ENCODE measurements at regions not wholly inside any gene's neighbourhood (a gene's known extent, or its start where the extent isn't known, plus 50 kb on each side); places are given as distances from the start of the nearest gene placed in this dataset.

GRCh38 chr11:79675081-79675480, 234.3 kb upstream of the TENM4 start:
- H3K36me3 ChIP-seq (ENCODE audit: control insufficient read depth, insufficient read depth, low read length) = no peaks in the 10 kb centered on the region
- no peaks in the 10 kb centered on the region; the same call in 1 of the 2 replicates for H3K27me3 ChIP-seq (replicated peaks; ENCODE audit: control insufficient read depth, insufficient read depth, low read length)
- no peak overlapping the region for H3K4me3 ChIP-seq (replicated peaks; ENCODE audit: low read depth, low read length)
- DNase-seq (ENCODE audit: extremely low read depth, insufficient read length) = no peak
- no peak for TF ChIP-seq CTCF (IDR thresholded peaks at IDR 0.05; ENCODE audit: insufficient read depth, low read length, poor library complexity, severe bottlenecking)

GRCh38 chr11:79672786-79673185, 232.0 kb upstream of the TENM4 start:
- no peak for TF ChIP-seq CTCF (IDR thresholded peaks at IDR 0.05; ENCODE audit: insufficient read depth, low read length, poor library complexity, severe bottlenecking)
- DNase-seq (ENCODE audit: extremely low read depth, insufficient read length) = no peak
- no peak overlapping the region for H3K4me3 ChIP-seq (replicated peaks; ENCODE audit: low read depth, low read length)
- no peaks in the 10 kb centered on the region; the same call in 1 of the 2 replicates for H3K27me3 ChIP-seq (replicated peaks; ENCODE audit: control insufficient read depth, insufficient read depth, low read length)
- H3K36me3 ChIP-seq (ENCODE audit: control insufficient read depth, insufficient read depth, low read length) = no peaks in the 10 kb centered on the region

- DNase-seq (ENCODE audit: extremely low read depth, insufficient read length) = no peak
- no peak for TF ChIP-seq CTCF (IDR thresholded peaks at IDR 0.05; ENCODE audit: insufficient read depth, low read length, poor library complexity, severe bottlenecking)
- H3K36me3 ChIP-seq (ENCODE audit: control insufficient read depth, insufficient read depth, low read length) = no peaks in the 10 kb centered on the region
- no peaks in the 10 kb centered on the region; the same call in 1 of the 2 replicates for H3K27me3 ChIP-seq (replicated peaks; ENCODE audit: control insufficient read depth, insufficient read depth, low read length)
- H3K4me3 ChIP-seq (replicated peaks; ENCODE audit: low read depth, low read length) = no peak overlapping the region
Observed at GRCh38 chr11:79671401-79671800, 230.6 kb upstream of the TENM4 start.

- DNase-seq (ENCODE audit: extremely low read depth, insufficient read length) = no peak
- Histone ChIP-seq H3K27me3 (replicated peaks; ENCODE audit: control insufficient read depth, insufficient read depth, low read length) (no peaks in the 10 kb centered on the region; the same call in 1 of the 2 replicates), H3K4me3 (replicated peaks; ENCODE audit: low read depth, low read length) (no peak overlapping the region), H3K36me3 (ENCODE audit: control insufficient read depth, insufficient read depth, low read length) (no peaks in the 10 kb centered on the region)
- no peak for TF ChIP-seq CTCF (IDR thresholded peaks at IDR 0.05; ENCODE audit: insufficient read depth, low read length, poor library complexity, severe bottlenecking)
Observed at GRCh38 chr11:79670882-79671281, 230.1 kb upstream of the TENM4 start.

- TF ChIP-seq CTCF (IDR thresholded peaks at IDR 0.05; ENCODE audit: insufficient read depth, low read length, poor library complexity, severe bottlenecking) = no peak
- no peaks in the 10 kb centered on the region; the same call in 1 of the 2 replicates for H3K27me3 ChIP-seq (replicated peaks; ENCODE audit: control insufficient read depth, insufficient read depth, low read length)
- no peak overlapping the region for H3K4me3 ChIP-seq (replicated peaks; ENCODE audit: low read depth, low read length)
- DNase-seq (ENCODE audit: extremely low read depth, insufficient read length) = no peak
- H3K36me3 ChIP-seq (ENCODE audit: control insufficient read depth, insufficient read depth, low read length) = no peaks in the 10 kb centered on the region
Observed at GRCh38 chr11:79668575-79668974, 227.7 kb upstream of the TENM4 start.

- no peaks in the 10 kb centered on the region for H3K36me3 ChIP-seq (ENCODE audit: control insufficient read depth, insufficient read depth, low read length)
- TF ChIP-seq CTCF (IDR thresholded peaks at IDR 0.05; ENCODE audit: insufficient read depth, low read length, poor library complexity, severe bottlenecking) = no peak
- no peaks in the 10 kb centered on the region; the same call in 1 of the 2 replicates for H3K27me3 ChIP-seq (replicated peaks; ENCODE audit: control insufficient read depth, insufficient read depth, low read length)
- no peak for DNase-seq (ENCODE audit: extremely low read depth, insufficient read length)
- no peak overlapping the region for H3K4me3 ChIP-seq (replicated peaks; ENCODE audit: low read depth, low read length)
Observed at GRCh38 chr11:79667380-79667779, 226.6 kb upstream of the TENM4 start.

All from GM06990 (cell line).